Heart right ventricle (tissue), 16 donors: ENCODE measurements at regions not wholly inside any gene's neighbourhood (a gene's known extent, or its start where the extent isn't known, plus 50 kb on each side); places are given as distances from the start of the nearest gene placed in this dataset.
"Not testable (repeated sequence)": the region's sequence is repeated elsewhere in the genome, so short reads cannot be mapped to it uniquely, and the experiment has no call there.

Experiments used
- ATAC-seq, 8 donors: fragments of 200-7000 bp; cut with Tn5 transposase; one replicate each; pipeline ENCODE4 v1.9.1; 2020; ENCODE audit warnings: mild to moderate bottlenecking in 8 of 8, moderate library complexity in 8 of 8, moderate number of reproducible peaks in 1 of 8
- DNase-seq, 2 donors: peaks; one replicate each; pipeline ENCODE4 v3.0.0-alpha.2; 2020
- H3K27ac ChIP-seq, 10 donors: fragments of 200-600 bp; sonication (generic) in 2 of 10; one replicate each; pipeline versions ENCODE4 v1.5.0 to v1.8.0; 2020 to 2022; ENCODE audit warnings: mild to moderate bottlenecking in 3 of 10
- H3K27me3 ChIP-seq, 7 donors: fragments of 200-600 bp; one replicate each; pipeline ENCODE4 v1.8.0; 2021 to 2022; ENCODE audit warnings: mild to moderate bottlenecking in 2 of 7
- H3K36me3 ChIP-seq, 9 donors: fragments of 200-600 bp; sonication (generic) in 1 of 9; one replicate each; pipeline versions ENCODE4 v1.5.0 to v1.8.0; 2020 to 2022; ENCODE audit warnings: mild to moderate bottlenecking in 2 of 9
- H3K4me1 ChIP-seq, 9 donors: fragments of 200-600 bp; sonication (generic) in 1 of 9; one replicate each; pipeline versions ENCODE4 v1.5.0 to v1.8.0; 2020 to 2022; ENCODE audit warnings: mild to moderate bottlenecking in 4 of 9
- H3K4me3 ChIP-seq, 10 donors: fragments of 200-600 bp; sonication (generic) in 2 of 10; one replicate each; pipeline versions ENCODE4 v1.5.0 to v1.8.0; 2020 to 2022; ENCODE audit warnings: mild to moderate bottlenecking in 7 of 10, moderate library complexity in 2 of 10
- H3K9me3 ChIP-seq, 11 donors: fragments of 200-600 bp in 10 of 11; sonication (generic) in 2 of 11; one replicate each; pipeline versions ENCODE4 v1.5.0 to v1.8.0; 2013 to 2022; ENCODE audit warnings: mild to moderate bottlenecking in 2 of 11, control low read depth in 1 of 11, moderate library complexity in 1 of 11
- CTCF ChIP-seq, 9 donors: fragments of 200-600 bp; sonication (generic) in 2 of 9; IDR thresholded peaks; one replicate each; pipeline versions ENCODE4 v1.5.0 to v1.8.0; 2021 to 2022; ENCODE audit warnings: antibody characterized with exemption in 9 of 9, mild to moderate bottlenecking in 5 of 9, moderate library complexity in 1 of 9
- WGBS, 2 donors: extraction: QIAGEN DNeasy Blood & Tissue Kit; methylation state at CpG; one replicate each; pipeline ENCODE4 v1.1.7; 2013; ENCODE audit warnings: inconsistent platforms in 1 of 2; 5-methylcytosine and 5-hydroxymethylcytosine counted together
- intact Hi-C, 10 donors: fragments of 100-400 bp; cut with DNase I; formaldehyde crosslinking; loops; one replicate each; pipeline versions ENCODE4 v1.11.1 to v1.14.2; 2022
- donor health status: Arrhythmogenic right ventricular cardiomyopathy.
- donor health status: ischemic (EF 13 %, LVEDD 7.1; RV severe dilation, severe dysfunction).
- donor health status: healthy with polysubstance abuse.
- donor health status: DM: no; HTN: yes; CAD: no.
- donor health status: DM: no; HTN: no; CAD: no.
- donor health status: ischemic (EF 25% LVEDD 6.9; RV normal size, moderate dysfunction).
- donor health status: ischemic (EF 25% LVEDD 5.7; RV mildly dilated, moderate dysfunction).
- donor health status: healthy.
- donor health status: DM: yes; HTN: yes; CAD: no.
- donor health status: Ischemic cardiomyopathy.
- donor health status: ischemic (EF 35%, LVEDD 5.7; RV mildly dilated, moderate dysfunction).
- donor health status: nonischemic (EF 11% LVEDD 7.7; RV severe dilation, severe dysfunction).
- donor health status: DM: yes; HTN: yes; CAD: no.
- donor health status: PGD.
- donor health status: ischemic (EF 29% LVEDD 5.4; RV normal size, mild dysfunction).
- donor health status: nonischemic (EF 23%, LVEDD 6.1; RV moderate dilation, normal function).

GRCh38 chr3:18987070-18987469, 161.2 kb upstream of the KCNH8 start:
- ATAC-seq = no peak
- intact Hi-C loops = loop anchor here in 4 of 10 donors (5.0 to 10.0 kb wide), 3 partner anchors 422 to 432 kb away; no protein-coding TSS in a partner anchor
- no peaks in the 10 kb centered on the region for H3K9me3 ChIP-seq
- H3K4me3 ChIP-seq = no peak overlapping the region
- no peaks in the 10 kb centered on the region for H3K27me3 ChIP-seq
- H3K27ac ChIP-seq = no peak overlapping the region
- TF ChIP-seq CTCF (IDR thresholded peaks at IDR 0.05) = no peak
- no peaks in the 10 kb centered on the region for H3K4me1 ChIP-seq
- no peaks in the 10 kb centered on the region for H3K36me3 ChIP-seq
- DNase-seq = no peak

- H3K27me3 ChIP-seq = no peaks in the 10 kb centered on the region
- WGBS, 2 donors = 45 to 47% methylated on average over 2 of the region's 2 CpGs
- no peaks in the 10 kb centered on the region for H3K36me3 ChIP-seq
- no peaks in the 10 kb centered on the region for H3K4me1 ChIP-seq
- H3K27ac ChIP-seq = no peak overlapping the region
- DNase-seq (no peak), ATAC-seq (no peak)
- intact Hi-C loops = loop anchor here in 2 of 10 donors (10.0 kb wide), 2 partner anchors 418 to 428 kb away; no protein-coding TSS in a partner anchor
- no peak overlapping the region for H3K4me3 ChIP-seq
- TF ChIP-seq CTCF (IDR thresholded peaks at IDR 0.05) = no peak
- H3K9me3 ChIP-seq = no peaks in the 10 kb centered on the region
Measured at GRCh38 chr3:18982920-18983319, 165.4 kb upstream of the KCNH8 start.

GRCh38 chr3:18976102-18976501, 172.2 kb upstream of the KCNH8 start:
- H3K4me1 ChIP-seq, H3K27me3 ChIP-seq, DNase-seq, ATAC-seq, H3K4me3 ChIP-seq, H3K36me3 ChIP-seq, H3K27ac ChIP-seq, intact Hi-C loops: not testable (repeated sequence)
- H3K9me3 ChIP-seq = peaks cover 0 to 44% (median 4%) of the 10 kb centered on the region in 11 donors
- 83 to 86% methylated on average over 16 of the region's 17 CpGs for WGBS, 2 donors

GRCh38 chr3:18968120-18968519, 180.2 kb upstream of the KCNH8 start:
- H3K27me3 ChIP-seq = no peaks in the 10 kb centered on the region
- ATAC-seq = no peak
- no peak for DNase-seq
- no peak overlapping the region for H3K4me3 ChIP-seq
- H3K9me3 ChIP-seq = peaks cover 0 to 17% (median 0%) of the 10 kb centered on the region in 11 donors
- 56 to 57% methylated on average over 3 of the region's 3 CpGs for WGBS, 2 donors
- TF ChIP-seq CTCF (IDR thresholded peaks at IDR 0.05) = no peak
- intact Hi-C loops = no loop called here
- H3K27ac ChIP-seq = no peak overlapping the region
- H3K4me1 ChIP-seq = no peaks in the 10 kb centered on the region
- no peaks in the 10 kb centered on the region for H3K36me3 ChIP-seq

- ATAC-seq = no peak
- peaks cover 0 to 4% (median 0%) of the 10 kb centered on the region in 11 donors for H3K9me3 ChIP-seq
- H3K4me3 ChIP-seq = no peak overlapping the region
- no peak for DNase-seq
- no peak for TF ChIP-seq CTCF (IDR thresholded peaks at IDR 0.05)
- no peaks in the 10 kb centered on the region for H3K4me1 ChIP-seq
- no peak overlapping the region for H3K27ac ChIP-seq
- intact Hi-C loops = no loop called here
- no peaks in the 10 kb centered on the region for H3K36me3 ChIP-seq
- H3K27me3 ChIP-seq = no peaks in the 10 kb centered on the region
- 62 to 73% methylated on average over 2 of the region's 2 CpGs for WGBS, 2 donors
Measured at GRCh38 chr3:18965781-18966180, 182.5 kb upstream of the KCNH8 start.
